ENCODE measurements at regions not wholly inside any gene's neighbourhood (a gene's known extent, or its start where the extent isn't known, plus 50 kb on each side); places are given as distances from the start of the nearest gene placed in this dataset.

DNA sequence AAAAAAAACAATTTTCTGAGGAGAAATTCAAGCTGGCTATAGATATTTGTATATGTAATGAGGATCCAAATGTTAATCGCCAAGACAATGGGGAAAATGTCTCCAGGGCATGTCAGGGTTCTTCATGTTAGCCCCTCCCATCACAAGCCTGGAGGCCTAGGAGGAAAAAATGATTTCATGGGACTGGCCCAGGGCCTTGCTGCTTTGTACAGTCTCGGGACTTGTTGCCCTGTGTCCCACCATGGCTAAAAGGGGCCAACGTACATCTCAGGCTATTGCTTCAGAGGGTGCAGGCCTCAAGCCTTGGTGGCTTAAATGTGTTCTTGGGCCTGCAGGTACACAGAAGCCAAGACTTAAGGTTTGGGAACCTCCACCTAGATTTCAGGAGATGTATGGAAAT lies 62.1 kb upstream of the SLC5A12 start:
- Histone ChIP-seq H3K9me3 (replicated peaks; ENCODE audit: control insufficient read depth, insufficient read depth, low read length) (no peaks in the 10 kb centered on the region), H3K79me2 (ENCODE audit: control insufficient read depth, insufficient read depth, low read length) (no peaks in the 10 kb centered on the region), H4K20me1 (replicated peaks; ENCODE audit: control insufficient read depth, extremely low read depth, insufficient read depth, low read length) (no peaks in the 10 kb centered on the region), H3K9ac (replicated peaks; ENCODE audit: extremely low read depth, insufficient read depth, low read length) (no peak overlapping the region), H3K9me1 (replicated peaks; ENCODE audit: control insufficient read depth, extremely low read depth, insufficient read depth, low read length) (no peaks in the 10 kb centered on the region), H3K4me2 (ENCODE audit: insufficient read depth, low read length) (no peak overlapping the region), H3K4me3 (replicated peaks in 1 of 3; ENCODE audit: insufficient read depth in 1 of 3, low read depth in 1 of 3, low read length in 3 of 3) (no peak overlapping the region), H3K36me3 (ENCODE audit: control insufficient read depth in 2 of 2, extremely low read depth in 1 of 2, insufficient read depth in 2 of 2, low read length in 2 of 2) (no peaks in the 10 kb centered on the region), H2AFZ (ENCODE audit: low read depth, low read length) (no peak overlapping the region), H3K4me1 (ENCODE audit: control insufficient read depth, extremely low read depth, insufficient read depth, low read length) (no peaks in the 10 kb centered on the region), H3K27ac (ENCODE audit: insufficient read depth, low read depth, low read length) (no peak overlapping the region), H3K27me3 (ENCODE audit: control insufficient read depth in 2 of 2, insufficient read depth in 2 of 2, low read length in 2 of 2) (no peaks in the 10 kb centered on the region)
- no TSS peak for BruUV-seq (replicated peaks)
- CTCF ChIA-PET = no interaction called here
- DNase-seq (ENCODE audit: low read depth, low spot score) = no peak
- TF ChIP-seq CTCF (IDR thresholded peaks at IDR 0.05; ENCODE audit: extremely low read depth in 1 of 2, insufficient read depth in 1 of 2, low read depth in 1 of 2, low read length in 2 of 2) (no peak), POLR2A (IDR thresholded peaks at IDR 0.05; ENCODE audit: low read depth, low read length) (no peak), FOS (IDR thresholded peaks at IDR 0.05; ENCODE audit: borderline replicate concordance, insufficient read depth, low read length) (no peak), MYC (IDR thresholded peaks at IDR 0.05; ENCODE audit: low read depth, low read length) (no peak), POLR2AphosphoS5 (IDR thresholded peaks at IDR 0.05; ENCODE audit: insufficient read depth, low read depth, low read length) (no peak), EZH2 (IDR thresholded peaks at IDR 0.05; ENCODE audit: borderline replicate concordance, low read depth, low read length, severe bottlenecking) (no peak), JUN (IDR thresholded peaks at IDR 0.05; ENCODE audit: borderline replicate concordance, insufficient read depth, insufficient read length, low read depth) (no peak), GATA2 (IDR thresholded peaks at IDR 0.05; ENCODE audit: insufficient read depth, insufficient read length, low read depth, low read length) (no peak)
- TF ChIP-seq, protein P1, sequence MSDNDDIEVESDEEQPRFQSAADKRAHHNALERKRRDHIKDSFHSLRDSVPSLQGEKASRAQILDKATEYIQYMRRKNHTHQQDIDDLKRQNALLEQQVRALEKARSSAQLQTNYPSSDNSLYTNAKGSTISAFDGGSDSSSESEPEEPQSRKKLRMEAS (IDR thresholded peaks at IDR 0.05; ENCODE audit: insufficient read depth, insufficient read length) = no peak
- no peak for FAIRE-seq
- intact Hi-C loops (cut with micrococcal nuclease) = no loop called here
- POLR2A ChIA-PET = no interaction called here
- dilution Hi-C loops (cut with MboI; ENCODE audit: extremely low pct_ligation_motif_present, low sequenced_read_pairs) = no loop called here

Data from endothelial cell of umbilical vein (primary cell).